HG03565 (cell line): ENCODE measurements at regions not wholly inside any gene's neighbourhood (a gene's known extent, or its start where the extent isn't known, plus 50 kb on each side); places are given as distances from the start of the nearest gene placed in this dataset.
"Not testable (repeated sequence)": the region's sequence is repeated elsewhere in the genome, so short reads cannot be mapped to it uniquely, and the experiment has no call there.

ENCODE experiments used
- ATAC-seq: cut with Tn5 transposase; IDR thresholded peaks from one replicate; pipeline ENCODE4 v1.9.1; 2021; ENCODE audit warnings: mild to moderate bottlenecking, moderate library complexity; ENCODE audit not compliant: unreplicated experiment

DNA sequence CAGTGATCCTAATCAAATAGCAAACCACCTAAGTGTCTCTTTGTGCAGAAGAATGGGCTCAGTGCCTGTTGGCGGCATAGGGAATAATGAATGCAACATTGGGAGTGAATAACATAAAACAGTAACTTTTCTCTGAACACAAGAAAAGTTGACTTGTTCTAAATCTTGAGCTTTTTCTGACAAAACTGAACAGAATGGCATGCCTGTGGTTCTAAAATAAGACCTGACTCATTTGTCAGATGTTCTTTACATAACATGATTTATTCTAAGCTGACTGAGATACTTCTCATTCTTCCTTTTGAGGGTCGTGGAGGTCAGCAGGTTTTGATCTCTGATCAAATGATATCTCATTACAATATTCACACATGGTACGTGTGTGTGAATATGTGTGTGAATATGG lies 165.4 kb upstream of the WDR1 start:
- no peak for ATAC-seq

DNA sequence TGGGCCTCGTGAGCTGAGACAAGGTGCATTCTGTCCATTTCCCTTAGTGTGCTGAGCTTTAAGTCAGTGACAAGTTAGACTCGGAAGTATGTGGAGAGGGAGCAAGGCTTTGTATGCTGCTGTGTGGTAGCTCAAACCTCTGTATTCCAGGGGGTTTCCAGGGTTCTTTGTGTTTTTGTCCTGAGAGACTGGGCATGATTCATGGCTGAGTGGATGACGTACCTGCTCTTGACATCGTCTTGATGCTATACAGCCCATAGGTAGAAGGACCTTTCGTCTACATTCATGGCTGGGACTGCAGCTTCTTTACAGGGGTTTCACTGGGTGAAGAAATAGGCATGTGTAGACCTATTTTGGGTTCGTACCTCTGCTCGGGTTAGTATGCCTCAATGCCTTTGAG lies 162.7 kb upstream of the WDR1 start:
- ATAC-seq: no peak

DNA sequence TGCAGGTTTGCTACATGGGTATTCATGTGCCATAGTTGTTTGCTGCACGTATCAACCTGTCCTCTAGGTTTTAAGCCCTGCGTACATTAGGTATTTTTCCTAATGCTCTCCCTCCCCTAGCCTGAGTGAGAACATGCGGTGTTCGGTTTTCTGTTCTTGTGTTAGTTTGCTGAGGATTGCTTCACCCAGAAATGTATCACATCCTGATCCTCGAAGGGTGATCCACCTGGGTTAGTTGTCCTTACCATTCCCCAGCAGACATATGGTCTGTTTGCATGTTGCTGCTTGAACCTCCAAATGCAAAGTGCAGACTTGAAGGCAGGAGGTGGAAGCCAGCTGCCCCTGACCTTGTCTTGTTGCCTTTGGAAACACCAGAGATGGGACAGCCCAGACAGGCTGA lies 161.5 kb upstream of the WDR1 start:
- no peak for ATAC-seq

DNA sequence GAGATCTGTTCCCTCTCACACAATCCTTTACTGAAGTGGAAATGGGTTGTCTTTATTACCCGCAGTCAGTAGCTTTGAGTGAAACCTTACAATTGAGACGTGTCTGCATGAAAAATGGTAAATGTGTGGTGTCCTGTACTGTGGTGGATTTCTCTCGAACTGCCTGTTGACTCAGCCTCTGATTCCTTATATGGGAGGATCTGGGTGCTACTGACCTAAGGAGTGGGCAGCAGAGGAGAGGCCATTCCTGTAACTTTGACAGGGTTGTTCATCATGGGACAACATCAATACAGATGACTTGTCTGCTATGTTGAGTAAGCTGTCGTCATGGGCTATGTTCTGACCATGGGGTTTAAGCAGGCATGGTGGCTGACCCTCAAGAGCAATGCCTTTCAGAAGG lies 159.6 kb upstream of the WDR1 start:
- no peak for ATAC-seq

DNA sequence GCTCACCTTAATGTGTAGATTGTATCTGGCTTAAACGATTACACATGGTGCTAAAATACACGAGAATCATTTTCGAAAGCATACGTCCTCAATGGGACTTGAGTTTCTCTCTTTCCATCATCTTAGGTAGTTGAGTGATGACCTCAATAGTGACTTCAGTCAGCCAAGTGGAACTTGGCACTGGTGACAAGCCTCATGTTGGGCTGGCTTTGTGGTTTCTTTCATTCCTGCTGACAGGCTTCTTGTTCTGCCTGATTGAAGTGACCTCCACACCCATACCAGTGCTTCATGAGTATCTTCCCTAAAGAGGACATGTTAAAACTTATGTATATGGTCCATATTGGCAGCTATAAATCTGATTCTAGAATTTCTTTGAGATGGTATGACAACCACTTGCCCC lies 159.1 kb upstream of the WDR1 start:
- no peak for ATAC-seq

DNA sequence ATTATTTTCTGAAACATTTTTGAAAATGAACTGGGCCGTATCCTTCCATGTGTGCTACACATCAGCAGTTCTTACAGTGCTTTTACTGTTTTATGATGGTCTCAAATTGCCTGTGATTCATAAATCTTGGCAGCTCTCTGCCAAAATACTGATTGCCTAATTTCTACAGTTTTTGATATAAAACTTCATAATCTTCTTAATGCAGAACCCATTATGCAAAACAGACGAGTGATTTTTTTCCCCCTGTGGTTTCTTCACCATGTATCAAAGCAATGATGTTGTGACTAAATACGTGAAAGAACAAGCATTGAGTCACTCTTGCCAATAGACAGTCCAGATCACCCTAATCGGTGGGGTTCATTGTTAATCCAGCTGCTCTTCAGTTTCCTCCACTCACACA lies 156.4 kb upstream of the WDR1 start:
- no peak for ATAC-seq

DNA sequence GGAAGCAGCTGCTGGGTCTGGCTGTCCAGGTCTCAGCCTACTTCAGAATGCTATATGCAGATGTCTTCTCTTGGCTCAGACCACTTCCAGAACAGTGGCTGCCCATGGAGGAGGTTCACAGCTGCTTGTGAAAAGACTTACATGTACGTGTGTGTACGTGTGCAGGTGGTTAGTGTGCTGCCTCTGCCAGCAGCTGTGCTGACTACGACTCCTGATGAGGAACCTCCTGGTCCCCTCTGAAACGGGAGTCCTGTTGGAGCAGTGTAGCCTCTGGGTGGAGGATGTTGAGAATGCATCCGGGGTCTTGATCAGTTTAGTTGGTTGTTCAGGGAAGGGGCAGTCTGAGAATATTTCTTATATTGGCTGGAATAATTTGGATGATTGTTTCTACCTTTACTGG lies 155.9 kb upstream of the WDR1 start:
- ATAC-seq: no peak

DNA sequence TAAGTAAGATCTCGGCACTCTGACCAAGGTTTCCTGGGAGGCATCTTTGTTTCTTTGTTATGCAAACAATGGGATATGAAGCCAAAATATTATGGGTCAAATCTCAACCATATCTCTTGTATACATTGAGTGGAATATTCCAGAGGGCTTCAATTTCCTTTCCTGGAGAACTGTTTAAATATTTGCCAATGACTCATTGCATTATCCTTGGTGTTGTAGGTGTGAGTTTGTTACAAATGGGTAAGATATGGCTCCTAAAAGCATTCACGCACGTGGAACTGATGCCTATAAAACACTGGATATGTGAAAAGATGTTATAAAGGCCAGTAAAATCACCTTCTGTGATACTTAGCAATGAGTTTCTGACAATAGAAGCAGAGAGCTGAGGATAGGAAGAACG lies 150.5 kb upstream of the WDR1 start:
- no peak for ATAC-seq

DNA sequence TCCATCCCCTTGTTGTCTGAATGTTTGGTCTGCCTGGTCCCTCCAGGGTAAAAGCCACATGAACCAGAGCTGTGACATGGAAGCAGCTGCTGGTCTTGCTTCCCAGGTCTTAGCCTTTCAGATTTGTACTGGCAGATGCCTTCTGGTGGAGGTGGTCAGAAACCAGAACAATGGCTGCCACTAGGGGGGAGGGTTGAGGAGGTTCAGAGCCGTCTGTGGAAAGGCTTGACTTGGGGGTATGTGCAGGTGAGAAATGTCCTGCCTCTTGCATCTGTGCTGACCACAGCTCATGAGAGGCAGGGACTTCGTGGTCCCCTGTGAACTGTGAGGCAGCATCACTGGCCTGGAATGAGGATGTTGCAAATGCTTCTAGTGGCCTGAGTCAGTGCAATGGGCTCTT lies 144.2 kb upstream of the WDR1 start:
- no peak for ATAC-seq

DNA sequence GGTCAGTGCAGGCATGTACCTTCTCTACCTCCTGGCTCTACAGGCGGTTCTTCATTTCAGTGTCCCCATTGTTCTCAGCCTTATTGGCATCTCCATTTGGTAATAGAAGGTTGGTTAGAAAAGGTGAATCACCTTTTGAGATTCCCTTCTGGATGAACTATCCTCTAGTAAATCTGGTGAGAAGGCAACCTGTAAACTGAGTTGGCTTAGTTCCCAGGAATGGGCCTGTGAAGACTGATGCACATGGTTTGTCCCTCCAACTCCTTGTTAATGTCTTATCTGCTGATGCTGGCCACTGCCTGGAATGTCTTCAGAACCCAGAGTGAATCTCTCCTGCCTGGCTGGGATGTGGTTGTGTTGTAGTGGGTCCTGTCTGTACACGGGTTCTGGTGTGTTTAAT lies 143.4 kb upstream of the WDR1 start:
- ATAC-seq: no peak

DNA sequence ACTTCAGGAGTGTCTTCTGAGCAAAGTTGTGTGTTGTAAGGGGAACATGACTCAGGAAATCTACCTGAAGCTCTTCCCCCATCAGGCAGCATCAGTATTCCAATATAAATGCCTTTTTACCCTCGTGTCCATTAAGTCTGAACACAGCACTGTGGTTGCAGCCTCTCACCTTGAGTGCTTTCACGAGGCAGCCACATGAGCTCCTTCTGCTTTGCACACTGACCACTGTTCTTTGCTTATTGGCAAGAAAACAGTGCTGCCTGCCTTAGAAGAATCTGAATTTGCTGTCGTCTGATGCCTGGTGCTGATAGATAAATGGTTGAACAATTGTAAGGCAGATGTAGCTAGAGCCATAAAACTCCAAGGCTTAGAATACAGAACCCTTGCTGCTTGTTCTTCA lies 139.6 kb upstream of the WDR1 start:
- no peak for ATAC-seq

DNA sequence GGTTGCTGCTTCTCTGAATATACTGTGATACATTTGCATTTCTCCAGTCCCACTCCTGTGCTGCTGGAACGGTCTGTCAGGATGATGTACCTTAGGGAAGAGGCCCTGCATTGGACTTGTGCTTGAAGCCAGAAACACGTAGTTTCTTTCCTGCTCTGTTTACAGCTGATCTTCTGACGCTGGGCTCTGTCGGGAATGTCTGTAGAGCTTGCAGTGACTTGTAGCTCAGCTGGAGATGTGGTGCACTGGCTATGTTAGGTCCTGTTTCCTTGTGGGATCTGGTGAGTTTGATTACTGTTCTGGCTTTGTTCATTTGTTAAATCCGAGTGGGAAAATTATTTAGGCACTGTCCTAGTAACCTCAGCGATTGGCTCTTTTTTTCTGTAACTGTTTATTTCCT lies 137.2 kb upstream of the WDR1 start:
- ATAC-seq: no peak

DNA sequence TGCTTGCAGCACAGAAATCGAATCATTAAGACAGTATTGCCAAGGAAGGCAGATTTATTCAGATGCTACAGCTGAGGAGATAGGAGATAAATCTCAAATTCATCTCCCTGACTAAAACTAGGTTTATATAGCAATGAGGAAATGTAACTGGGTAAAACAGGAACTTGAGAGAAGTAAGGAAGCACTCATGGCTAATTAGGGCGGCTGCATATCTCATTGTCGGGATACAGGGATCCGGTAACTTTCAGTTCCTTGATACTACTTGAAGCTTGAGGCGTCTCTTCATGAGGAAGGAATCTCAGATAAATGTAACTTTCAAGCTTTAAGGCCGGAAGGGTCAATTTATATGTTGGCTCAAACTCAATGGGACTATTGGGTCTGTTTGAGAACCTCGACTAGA lies 129.2 kb upstream of the WDR1 start:
- no peak for ATAC-seq

DNA sequence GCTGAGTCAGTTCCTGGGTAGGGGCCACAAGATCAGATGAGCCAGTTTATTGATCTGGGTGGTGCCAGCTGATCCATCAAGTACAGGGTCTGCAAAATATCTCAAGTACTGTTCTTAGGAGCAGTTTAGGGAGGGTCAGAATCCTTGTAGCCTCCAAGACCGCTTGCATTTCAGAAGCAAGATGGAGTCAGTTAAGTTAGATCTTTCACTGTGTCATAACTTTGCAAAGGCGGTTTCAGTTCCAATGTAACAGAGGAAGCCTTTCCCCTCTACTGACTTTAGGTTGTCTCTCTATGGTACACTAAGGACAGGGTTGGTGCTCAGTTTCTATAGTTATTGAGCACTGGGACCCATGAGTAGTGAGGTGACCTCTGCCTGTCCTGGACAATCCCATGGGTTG lies 127.3 kb upstream of the WDR1 start:
- ATAC-seq: no peak

DNA sequence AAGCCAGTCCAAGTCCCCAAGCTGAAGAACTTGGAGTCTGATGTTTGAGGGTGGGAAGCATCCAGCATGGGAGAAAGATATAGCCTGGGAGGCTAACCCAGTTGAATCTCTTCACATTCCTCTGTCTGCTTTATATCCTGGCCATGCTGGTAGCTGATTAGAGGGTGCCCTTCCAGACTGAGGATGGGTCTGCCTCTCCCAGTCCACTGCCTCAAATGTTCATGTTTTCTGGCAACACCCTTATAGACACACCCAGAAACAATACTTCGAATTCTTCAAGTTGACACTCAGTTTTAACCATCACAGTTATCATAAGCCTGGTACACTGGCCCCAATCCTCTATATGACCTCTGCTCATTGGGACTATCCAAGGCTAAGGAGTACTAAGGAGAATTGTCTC lies 124.1 kb upstream of the WDR1 start:
- no peak for ATAC-seq

DNA sequence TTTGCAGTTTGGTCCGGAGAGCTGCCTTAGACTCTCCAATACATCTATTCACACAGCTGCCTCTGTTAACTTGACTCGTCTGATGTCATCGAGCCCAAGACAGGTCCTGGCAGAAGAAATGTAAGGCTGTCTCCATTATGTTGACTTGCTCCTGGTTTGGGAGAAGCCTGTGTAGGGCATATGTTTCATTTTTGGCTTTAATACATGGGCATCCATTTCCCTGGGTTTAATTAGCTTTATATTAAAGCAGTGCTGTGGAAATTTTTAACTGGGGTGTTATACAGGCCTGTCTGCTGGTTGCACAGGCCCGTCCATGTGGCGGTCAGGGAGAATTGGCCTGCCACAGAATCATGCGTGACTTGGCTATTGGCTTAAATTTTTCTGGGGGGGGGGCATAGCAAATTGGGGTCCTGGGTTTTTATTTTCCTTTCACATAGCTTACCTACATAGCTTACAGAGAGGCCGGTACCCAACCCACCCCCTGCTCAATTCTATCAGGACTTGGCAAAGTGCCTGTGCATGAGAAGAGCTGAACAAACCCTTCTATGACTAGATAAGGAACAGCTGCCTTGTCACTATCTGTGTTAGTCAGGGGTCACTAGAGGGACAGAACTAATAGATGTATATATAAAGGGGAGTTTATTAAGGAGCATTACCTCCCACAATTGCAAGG lies 123.5 kb upstream of the WDR1 start:
- ATAC-seq: no peak

DNA sequence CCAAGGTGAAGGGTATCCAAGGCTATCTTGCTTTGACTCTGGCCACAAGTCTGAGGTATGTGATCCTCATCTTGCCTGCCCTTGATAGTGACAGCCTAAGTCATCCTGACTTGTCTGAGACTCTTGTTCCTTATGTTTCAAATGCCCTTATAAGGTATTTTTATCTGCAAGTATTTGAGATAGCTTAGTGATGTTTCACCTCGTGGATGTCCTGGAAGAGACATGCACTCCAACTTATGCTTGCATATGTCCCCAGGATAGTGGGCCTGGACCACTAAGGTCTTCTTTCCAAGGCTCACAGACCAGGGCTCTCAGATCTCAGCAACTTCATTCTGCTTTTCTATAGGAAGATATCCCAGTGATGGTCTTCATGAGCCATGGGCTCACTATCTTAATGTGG lies 120.5 kb upstream of the WDR1 start:
- no peak for ATAC-seq

DNA sequence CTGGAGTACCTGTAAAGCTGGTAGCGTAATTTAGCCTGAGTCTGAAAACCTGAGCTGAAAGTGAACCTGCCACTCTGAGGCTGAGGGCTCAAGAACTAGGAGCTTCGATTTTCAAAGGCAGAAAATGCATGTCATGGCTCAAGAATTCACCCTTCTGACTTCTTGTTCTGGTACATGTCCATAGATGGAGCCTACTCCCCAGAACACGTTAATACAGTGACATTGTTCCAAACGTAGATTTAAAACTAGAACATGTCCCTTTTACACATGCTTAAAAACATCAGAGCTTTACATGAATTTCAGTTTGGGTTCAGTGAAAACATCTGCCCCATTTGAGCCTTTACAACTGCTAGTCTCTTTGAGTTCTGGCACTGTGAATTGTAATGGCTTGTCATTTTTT lies 115.5 kb upstream of the WDR1 start:
- no peak for ATAC-seq

DNA sequence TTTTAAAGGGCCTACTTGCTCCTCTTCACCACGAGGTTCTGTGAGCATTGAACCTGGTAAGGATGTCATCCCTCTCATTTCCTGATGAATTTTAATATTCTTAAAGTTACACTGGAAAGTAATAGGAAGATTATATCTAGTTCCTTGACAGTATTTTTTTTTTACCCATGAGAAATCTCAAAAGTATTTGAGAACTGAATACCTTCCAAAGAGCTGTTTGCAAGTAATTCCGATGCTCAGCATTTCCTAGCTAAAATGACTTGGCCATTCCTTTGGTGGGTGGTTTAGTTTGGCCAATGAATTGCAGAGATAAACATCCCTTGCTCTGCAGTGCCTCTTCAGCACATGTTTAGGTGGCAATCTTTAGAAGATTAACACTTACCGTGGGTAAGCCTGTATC lies 110.2 kb upstream of the WDR1 start:
- ATAC-seq: no peak

DNA sequence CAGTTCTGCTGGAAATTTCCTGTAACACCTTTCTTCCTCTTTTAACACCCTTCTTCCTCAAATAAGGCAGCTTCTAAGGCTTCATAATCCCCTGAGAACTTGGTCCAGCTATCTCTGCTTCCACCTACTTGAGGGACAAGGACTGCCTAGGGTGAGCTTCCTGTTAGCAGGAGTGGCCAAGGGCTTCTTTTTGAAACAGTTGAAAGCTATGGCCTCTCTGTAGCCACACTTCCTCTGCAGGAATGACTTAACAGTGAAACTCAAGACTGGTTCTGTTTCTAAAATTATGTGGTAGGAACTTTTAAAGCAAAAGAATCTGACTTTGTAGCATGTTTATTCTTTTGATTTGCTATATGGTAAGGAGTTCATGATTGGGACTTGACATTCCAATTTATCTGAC lies 108.5 kb upstream of the WDR1 start:
- no peak for ATAC-seq

DNA sequence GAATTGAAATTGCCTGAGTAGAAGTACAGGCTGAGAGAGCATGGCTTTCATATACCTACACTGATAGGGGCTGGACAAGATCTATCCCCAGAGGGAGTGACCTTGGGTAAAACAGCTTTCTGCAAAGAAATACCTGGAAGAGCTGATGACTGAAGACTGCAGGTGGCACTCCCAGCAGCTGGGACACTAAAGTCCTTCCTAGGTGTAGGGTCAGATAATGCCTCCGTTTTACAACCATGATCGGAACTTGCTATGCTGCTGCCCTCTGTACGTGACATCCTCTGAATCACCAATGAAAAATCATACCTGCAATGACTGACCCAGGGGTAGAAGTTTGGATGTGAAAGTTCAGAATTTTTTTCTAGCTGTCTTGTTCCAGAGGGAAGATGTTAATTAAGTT lies 107.2 kb upstream of the WDR1 start:
- no peak for ATAC-seq

DNA sequence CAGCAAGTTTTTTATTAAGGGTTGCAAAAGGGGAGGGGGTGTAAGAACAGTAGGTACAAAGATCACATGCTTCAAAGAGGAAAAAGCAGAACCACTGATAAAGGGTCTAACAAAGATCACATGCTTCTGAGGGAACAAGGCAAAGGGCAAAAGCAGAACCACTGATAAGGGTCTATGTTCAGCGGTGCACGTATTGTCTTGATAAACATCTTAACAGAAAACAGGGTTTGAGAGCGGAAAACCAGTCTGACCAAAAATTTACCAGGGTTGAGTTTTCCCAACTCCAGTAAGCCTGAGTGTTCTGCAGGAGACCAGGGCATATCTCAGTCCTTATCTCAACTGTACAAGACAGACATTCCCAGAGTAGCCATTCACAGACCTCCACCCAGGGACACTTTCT lies 96.9 kb upstream of the WDR1 start:
- not testable (repeated sequence) for ATAC-seq

DNA sequence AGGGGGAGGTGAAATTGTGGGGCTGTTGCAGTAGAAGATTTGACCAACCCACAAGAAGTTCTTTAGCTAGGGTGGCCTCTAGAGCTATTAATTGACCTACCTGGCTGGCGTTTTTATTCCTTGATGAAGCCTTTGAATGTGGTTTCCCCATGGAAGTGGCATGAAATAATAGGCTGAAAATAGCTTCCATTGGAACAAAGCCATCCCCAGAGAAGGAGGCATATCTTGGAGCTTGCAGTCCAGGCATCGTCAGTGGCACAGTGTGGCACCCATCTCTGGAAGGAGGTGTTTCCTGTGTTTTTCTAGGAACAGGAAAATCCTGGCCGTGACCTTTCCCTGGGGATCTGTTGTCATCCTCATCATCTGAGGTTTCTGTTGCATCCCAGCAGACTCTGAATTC lies 96.3 kb upstream of the WDR1 start:
- no peak for ATAC-seq

DNA sequence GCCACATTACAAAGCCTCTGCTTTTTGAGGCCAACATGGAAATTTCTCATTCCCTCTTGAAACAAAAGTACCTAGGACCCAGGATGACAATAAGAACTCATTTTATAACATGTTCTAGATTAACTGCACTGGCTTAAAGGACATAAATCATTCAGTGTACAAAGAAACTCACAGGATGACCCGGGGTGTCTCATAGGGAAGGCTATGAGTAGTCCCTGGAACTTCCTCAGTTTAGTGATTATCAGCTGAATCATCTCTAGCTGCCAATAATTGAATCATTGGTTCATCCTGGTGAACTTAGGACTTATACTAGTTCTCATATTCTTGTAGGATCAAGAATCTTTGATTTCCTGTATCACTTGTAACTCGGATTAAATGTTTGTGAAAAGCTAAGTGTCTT lies 95.8 kb upstream of the WDR1 start:
- no peak for ATAC-seq
